ENCODE measurements at regions not wholly inside any gene's neighbourhood (a gene's known extent, or its start where the extent isn't known, plus 50 kb on each side); places are given as distances from the start of the nearest gene placed in this dataset.

DNA sequence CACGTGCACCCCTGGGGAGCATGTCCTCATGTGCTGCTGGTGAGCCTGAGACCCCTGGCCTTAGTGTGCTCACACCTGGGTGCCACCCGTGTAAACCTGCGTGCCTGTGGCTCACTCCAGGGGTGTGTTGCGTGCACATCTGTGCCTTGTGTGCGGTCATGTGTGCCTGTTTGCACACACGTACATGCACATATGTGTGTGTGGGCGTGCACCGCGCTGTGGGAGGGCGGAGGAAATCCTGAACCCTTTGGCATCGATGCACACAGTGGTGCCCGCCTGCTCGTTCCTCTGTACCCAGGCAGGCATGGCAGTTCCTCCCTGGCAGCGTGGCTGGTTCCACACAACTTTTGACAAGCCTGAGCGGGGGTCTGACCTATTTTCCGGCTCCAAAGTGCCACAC, 1181.9 kb downstream of the BRD1 start:
- Histone ChIP-seq H3K4me1 (ENCODE audit: insufficient read depth) (no peaks in the 10 kb centered on the region), H4K20me1 (replicated peaks; ENCODE audit: insufficient read depth) (no peaks in the 10 kb centered on the region), H2AFZ (no peak overlapping the region), H3K27ac (ENCODE audit: low read depth) (no peak overlapping the region), H3K9me2 (ENCODE audit: insufficient read depth) (no peaks in the 10 kb centered on the region), H3K27me3 (ENCODE audit: insufficient read depth) (no peaks in the 10 kb centered on the region), H3K79me2 (replicated peaks; ENCODE audit: insufficient read depth) (no peaks in the 10 kb centered on the region), H3F3A (replicated peaks; ENCODE audit: low read depth) (no peaks in the 10 kb centered on the region), H3K4me3 (no peak overlapping the region), H3K4me2 (no peak overlapping the region), H3K36me3 (ENCODE audit: insufficient read depth) (no peaks in the 10 kb centered on the region)
- Mint-ChIP-seq H3K27me3 (ENCODE audit: insufficient read depth, low read depth, poor library complexity) (peaks cover 5% of the 10 kb centered on the region), H3K4me3 (no peak overlapping the region), H3K36me3 (ENCODE audit: low read depth) (no peaks in the 10 kb centered on the region; the same call in 2 of the 3 replicates), H3K4me1 (peaks cover 3% of the 10 kb centered on the region; the same call in 1 of the 3 replicates), H3K27ac (no peak overlapping the region), H3K9me3 (no peaks in the 10 kb centered on the region)
- ATAC-seq (no peak), DNase-seq (ENCODE audit: low spot score) (no peak)
- TF ChIP-seq NANOG (IDR thresholded peaks at IDR 0.05; ENCODE audit: borderline replicate concordance) (no peak), CREB1 (CRISPR knock-in tag; IDR thresholded peaks at IDR 0.05; ENCODE audit: low read depth) (no peak), EZH2 (IDR thresholded peaks at IDR 0.05; ENCODE audit: low read depth, unreplicated experiment) (no peak), POLR2AphosphoS5 (IDR thresholded peaks at IDR 0.05; ENCODE audit: low read depth) (no peak)
- TF ChIP-seq, protein P1, sequence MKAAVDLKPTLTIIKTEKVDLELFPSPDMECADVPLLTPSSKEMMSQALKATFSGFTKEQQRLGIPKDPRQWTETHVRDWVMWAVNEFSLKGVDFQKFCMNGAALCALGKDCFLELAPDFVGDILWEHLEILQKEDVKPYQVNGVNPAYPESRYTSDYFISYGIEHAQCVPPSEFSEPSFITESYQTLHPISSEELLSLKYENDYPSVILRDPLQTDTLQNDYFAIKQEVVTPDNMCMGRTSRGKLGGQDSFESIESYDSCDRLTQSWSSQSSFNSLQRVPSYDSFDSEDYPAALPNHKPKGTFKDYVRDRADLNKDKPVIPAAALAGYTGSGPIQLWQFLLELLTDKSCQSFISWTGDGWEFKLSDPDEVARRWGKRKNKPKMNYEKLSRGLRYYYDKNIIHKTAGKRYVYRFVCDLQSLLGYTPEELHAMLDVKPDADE (IDR thresholded peaks at IDR 0.05), result no peak
- TF ChIP-seq, protein P2, sequence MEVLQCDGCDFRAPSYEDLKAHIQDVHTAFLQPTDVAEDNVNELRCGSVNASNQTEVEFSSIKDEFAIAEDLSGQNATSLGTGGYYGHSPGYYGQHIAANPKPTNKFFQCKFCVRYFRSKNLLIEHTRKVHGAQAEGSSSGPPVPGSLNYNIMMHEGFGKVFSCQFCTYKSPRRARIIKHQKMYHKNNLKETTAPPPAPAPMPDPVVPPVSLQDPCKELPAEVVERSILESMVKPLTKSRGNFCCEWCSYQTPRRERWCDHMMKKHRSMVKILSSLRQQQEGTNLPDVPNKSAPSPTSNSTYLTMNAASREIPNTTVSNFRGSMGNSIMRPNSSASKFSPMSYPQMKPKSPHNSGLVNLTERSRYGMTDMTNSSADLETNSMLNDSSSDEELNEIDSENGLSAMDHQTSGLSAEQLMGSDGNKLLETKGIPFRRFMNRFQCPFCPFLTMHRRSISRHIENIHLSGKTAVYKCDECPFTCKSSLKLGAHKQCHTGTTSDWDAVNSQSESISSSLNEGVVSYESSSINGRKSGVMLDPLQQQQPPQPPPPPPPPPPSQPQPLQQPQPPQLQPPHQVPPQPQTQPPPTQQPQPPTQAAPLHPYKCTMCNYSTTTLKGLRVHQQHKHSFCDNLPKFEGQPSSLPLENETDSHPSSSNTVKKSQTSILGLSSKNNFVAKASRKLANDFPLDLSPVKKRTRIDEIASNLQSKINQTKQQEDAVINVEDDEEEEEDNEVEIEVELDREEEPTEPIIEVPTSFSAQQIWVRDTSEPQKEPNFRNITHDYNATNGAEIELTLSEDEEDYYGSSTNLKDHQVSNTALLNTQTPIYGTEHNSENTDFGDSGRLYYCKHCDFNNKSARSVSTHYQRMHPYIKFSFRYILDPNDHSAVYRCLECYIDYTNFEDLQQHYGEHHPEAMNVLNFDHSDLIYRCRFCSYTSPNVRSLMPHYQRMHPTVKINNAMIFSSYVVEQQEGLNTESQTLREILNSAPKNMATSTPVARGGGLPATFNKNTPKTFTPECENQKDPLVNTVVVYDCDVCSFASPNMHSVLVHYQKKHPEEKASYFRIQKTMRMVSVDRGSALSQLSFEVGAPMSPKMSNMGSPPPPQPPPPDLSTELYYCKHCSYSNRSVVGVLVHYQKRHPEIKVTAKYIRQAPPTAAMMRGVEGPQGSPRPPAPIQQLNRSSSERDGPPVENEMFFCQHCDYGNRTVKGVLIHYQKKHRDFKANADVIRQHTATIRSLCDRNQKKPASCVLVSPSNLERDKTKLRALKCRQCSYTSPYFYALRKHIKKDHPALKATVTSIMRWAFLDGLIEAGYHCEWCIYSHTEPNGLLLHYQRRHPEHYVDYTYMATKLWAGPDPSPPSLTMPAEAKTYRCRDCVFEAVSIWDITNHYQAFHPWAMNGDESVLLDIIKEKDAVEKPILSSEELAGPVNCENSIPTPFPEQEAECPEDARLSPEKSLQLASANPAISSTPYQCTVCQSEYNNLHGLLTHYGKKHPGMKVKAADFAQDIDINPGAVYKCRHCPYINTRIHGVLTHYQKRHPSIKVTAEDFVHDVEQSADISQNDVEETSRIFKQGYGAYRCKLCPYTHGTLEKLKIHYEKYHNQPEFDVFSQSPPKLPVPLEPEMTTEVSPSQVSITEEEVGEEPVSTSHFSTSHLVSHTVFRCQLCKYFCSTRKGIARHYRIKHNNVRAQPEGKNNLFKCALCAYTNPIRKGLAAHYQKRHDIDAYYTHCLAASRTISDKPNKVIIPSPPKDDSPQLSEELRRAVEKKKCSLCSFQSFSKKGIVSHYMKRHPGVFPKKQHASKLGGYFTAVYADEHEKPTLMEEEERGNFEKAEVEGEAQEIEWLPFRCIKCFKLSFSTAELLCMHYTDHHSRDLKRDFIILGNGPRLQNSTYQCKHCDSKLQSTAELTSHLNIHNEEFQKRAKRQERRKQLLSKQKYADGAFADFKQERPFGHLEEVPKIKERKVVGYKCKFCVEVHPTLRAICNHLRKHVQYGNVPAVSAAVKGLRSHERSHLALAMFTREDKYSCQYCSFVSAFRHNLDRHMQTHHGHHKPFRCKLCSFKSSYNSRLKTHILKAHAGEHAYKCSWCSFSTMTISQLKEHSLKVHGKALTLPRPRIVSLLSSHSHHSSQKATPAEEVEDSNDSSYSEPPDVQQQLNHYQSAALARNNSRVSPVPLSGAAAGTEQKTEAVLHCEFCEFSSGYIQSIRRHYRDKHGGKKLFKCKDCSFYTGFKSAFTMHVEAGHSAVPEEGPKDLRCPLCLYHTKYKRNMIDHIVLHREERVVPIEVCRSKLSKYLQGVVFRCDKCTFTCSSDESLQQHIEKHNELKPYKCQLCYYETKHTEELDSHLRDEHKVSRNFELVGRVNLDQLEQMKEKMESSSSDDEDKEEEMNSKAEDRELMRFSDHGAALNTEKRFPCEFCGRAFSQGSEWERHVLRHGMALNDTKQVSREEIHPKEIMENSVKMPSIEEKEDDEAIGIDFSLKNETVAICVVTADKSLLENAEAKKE (CRISPR knock-in tag; IDR thresholded peaks at IDR 0.05), result no peak

Measured in GM23338 (cell line).